ENCODE measurements at regions not wholly inside any gene's neighbourhood (a gene's known extent, or its start where the extent isn't known, plus 50 kb on each side); places are given as distances from the start of the nearest gene placed in this dataset. TPM values are rescaled to one million over a fixed set of nuclear protein-coding genes. Genes with fewer than 3 reads are reported as not detected.

DNA sequence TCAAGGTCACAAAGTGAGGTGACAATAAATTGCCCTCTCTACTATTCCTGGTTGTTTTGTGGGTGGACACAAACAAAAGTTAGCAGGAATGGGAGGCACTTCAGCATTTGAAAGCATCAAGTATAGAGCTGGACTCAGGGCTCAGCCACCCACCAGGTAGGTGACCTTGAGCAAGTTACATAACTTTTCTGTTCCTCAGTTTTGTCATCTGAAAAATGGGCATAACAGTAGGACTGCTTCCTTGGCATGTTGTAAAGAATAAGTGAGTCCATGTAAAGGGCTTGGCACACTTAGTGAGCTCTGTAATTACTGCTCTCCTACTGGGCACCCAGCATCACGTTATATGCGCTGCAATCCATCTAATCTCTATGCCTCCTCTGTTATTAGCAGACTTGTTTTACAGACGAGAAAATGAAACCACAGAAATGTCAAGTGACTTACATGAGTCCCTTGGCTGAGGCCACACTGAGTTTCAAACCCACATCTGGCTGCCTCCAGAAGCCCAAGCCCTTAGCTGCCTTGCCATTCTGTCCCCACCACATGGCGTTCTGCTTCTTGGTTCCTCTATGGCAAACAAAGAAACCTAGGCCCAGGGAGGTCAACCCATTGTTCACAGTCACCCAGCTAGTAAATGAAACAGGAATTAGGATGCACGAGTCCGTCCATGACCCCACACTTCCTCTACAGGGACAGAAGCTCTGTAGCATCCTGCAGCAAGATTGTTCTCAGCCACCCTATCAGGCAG lies 63.2 kb upstream of the SLC24A4 start:
- no peaks in the 10 kb centered on the region for H3K36me3 ChIP-seq (replicated peaks in 1 of 2; ENCODE audit: insufficient read depth in 1 of 2, low read depth in 2 of 2)
- intact Hi-C loops (cut with DNase I): no loop called here
- H3K4me1 ChIP-seq: no peaks in the 10 kb centered on the region
- DNase-seq (peak in 1 of 4 donors; percentile 30), ATAC-seq (no peak)
- H3K27ac ChIP-seq: no peak overlapping the region
- WGBS, 2 donors: 65 to 74% methylated on average over 6 of the region's 6 CpGs
- H3K9me3 ChIP-seq: no peaks in the 10 kb centered on the region
- TF ChIP-seq, protein P1, sequence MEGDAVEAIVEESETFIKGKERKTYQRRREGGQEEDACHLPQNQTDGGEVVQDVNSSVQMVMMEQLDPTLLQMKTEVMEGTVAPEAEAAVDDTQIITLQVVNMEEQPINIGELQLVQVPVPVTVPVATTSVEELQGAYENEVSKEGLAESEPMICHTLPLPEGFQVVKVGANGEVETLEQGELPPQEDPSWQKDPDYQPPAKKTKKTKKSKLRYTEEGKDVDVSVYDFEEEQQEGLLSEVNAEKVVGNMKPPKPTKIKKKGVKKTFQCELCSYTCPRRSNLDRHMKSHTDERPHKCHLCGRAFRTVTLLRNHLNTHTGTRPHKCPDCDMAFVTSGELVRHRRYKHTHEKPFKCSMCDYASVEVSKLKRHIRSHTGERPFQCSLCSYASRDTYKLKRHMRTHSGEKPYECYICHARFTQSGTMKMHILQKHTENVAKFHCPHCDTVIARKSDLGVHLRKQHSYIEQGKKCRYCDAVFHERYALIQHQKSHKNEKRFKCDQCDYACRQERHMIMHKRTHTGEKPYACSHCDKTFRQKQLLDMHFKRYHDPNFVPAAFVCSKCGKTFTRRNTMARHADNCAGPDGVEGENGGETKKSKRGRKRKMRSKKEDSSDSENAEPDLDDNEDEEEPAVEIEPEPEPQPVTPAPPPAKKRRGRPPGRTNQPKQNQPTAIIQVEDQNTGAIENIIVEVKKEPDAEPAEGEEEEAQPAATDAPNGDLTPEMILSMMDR (IDR thresholded peaks at IDR 0.05): no peak
- no peak for TF ChIP-seq POLR2A (IDR thresholded peaks at IDR 0.05)
- H3K4me3 ChIP-seq: no peak overlapping the region
- no peaks in the 10 kb centered on the region for H3K27me3 ChIP-seq

DNA sequence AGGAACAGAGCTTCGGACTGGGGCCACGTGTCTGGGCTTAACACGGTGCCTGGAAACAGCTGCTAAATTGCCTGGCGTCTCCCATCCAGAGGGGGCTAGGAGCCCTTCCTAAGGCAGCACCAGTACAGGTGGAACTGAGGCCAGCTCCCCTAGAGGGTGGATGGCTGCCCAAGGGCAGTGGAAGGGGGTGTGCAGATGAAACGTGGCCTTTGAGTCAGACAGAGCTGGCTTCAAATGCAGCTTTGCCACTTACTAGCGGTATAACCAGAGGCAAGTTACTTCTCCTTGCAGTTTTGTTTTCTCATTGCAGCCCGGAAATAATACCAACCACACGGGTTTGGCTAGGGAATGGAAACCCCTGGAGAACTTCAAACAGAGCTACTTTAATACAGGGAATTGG lies 59.3 kb upstream of the SLC24A4 start:
- intact Hi-C loops (cut with DNase I): no loop called here
- Histone ChIP-seq H3K27ac (no peak overlapping the region), H3K4me1 (no peaks in the 10 kb centered on the region), H3K27me3 (no peaks in the 10 kb centered on the region), H3K4me3 (no peak overlapping the region), H3K36me3 (replicated peaks in 1 of 2; ENCODE audit: insufficient read depth in 1 of 2, low read depth in 2 of 2) (no peaks in the 10 kb centered on the region), H3K9me3 (no peaks in the 10 kb centered on the region)
- ATAC-seq: no peak
- DNase-seq: peak in 1 of 4 donors; percentile 3
- TF ChIP-seq, protein P1 (IDR thresholded peaks at IDR 0.05): no peak
- no peak for TF ChIP-seq POLR2A (IDR thresholded peaks at IDR 0.05)
- WGBS, 2 donors: 24 to 32% methylated on average over 8 of the region's 8 CpGs

DNA sequence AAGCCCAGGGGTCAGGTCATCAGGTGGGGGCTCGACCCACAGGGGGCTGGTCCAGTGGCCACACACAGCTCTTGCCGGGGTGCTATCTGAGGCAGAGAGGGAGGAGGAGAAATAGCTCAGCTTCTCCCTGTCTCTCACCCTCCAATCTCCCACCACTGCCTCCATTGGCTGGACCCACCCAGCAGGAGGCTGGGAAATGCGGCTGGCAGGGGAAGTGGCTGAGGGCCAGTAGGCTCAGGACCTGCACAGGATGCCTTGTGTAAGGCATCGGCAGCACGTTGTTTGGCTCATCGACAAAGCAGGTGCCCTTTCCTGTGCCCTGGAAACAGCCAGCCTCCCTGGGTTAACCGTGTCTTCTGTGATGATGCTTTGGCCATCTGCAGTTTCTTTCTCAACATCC lies 58.8 kb upstream of the SLC24A4 start:
- Histone ChIP-seq H3K27me3 (no peaks in the 10 kb centered on the region), H3K4me1 (no peaks in the 10 kb centered on the region), H3K27ac (no peak overlapping the region), H3K4me3 (no peak overlapping the region), H3K9me3 (no peaks in the 10 kb centered on the region), H3K36me3 (replicated peaks in 1 of 2; ENCODE audit: insufficient read depth in 1 of 2, low read depth in 2 of 2) (no peaks in the 10 kb centered on the region)
- 54 to 57% methylated on average over 2 to 7 of the region's 7 CpGs for WGBS, 2 donors
- ATAC-seq (no peak), DNase-seq (no peak)
- TF ChIP-seq POLR2A (IDR thresholded peaks at IDR 0.05): no peak
- intact Hi-C loops (cut with DNase I): no loop called here

DNA sequence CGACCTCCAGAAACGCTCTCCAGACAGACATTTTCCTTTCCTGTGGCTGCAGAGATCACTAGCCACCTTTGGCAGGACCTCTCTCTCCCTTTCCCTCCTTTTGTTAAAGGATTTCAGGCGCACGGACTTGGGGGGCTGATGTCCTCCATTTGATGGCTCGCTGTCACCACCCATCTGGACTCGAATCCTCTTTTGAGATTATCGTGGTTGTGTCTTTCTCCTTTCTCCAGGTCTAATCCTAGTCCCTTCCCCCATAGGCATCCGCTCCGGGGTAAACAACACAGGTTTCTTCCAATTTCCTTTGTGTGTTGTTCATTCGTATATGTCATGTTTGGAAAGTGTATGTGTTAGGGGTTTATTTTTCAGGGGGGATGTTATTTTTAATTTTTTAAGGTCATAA lies 56.7 kb upstream of the SLC24A4 start:
- no peak for DNase-seq
- intact Hi-C loops (cut with DNase I): no loop called here
- no peaks in the 10 kb centered on the region for H3K4me1 ChIP-seq
- TF ChIP-seq, protein P1 (IDR thresholded peaks at IDR 0.05): no peak
- no peak for TF ChIP-seq POLR2A (IDR thresholded peaks at IDR 0.05)
- H3K36me3 ChIP-seq (replicated peaks in 1 of 2; ENCODE audit: insufficient read depth in 1 of 2, low read depth in 2 of 2): no peaks in the 10 kb centered on the region
- H3K27ac ChIP-seq: no peak overlapping the region
- no peaks in the 10 kb centered on the region for H3K27me3 ChIP-seq
- H3K9me3 ChIP-seq: no peaks in the 10 kb centered on the region
- H3K4me3 ChIP-seq: no peak overlapping the region
- 66 to 78% methylated on average over 10 of the region's 10 CpGs for WGBS, 2 donors
- ATAC-seq: no peak

Small RNA genes lying in the stretch of these regions (small RNA-seq; reads per million reads assigned to genes)
- not detected for gene RNU6-366P
